ENCODE measurements at regions not wholly inside any gene's neighbourhood (a gene's known extent, or its start where the extent isn't known, plus 50 kb on each side); places are given as distances from the start of the nearest gene placed in this dataset.

DNA sequence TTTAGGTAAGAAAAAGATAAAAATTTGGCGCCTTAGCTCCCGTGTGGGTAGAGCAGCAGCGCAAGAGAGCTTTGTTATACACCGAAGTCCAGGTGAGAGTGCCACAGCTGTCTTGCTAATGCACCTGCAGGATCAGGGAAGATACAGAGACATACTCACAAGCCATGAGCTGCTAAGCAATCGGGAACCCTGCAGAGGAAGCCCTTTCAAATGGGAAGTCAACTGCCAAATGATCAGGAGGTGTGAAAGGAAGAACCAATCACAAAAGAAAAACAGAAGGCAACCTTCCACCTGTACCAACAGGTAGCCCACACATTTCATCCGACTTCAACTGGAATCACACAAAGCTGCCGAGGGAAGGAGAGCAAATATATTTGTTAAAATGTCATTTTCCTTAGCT, 610.5 kb upstream of the PFKP start:
- no peaks in the 10 kb centered on the region for H3K27me3 Mint-ChIP-seq
- no peak overlapping the region for H3K4me3 Mint-ChIP-seq
- ATAC-seq (ENCODE audit: low read depth): no peak
- H3K4me2 ChIP-seq (replicated peaks; ENCODE audit: low read depth, low read length, poor library complexity, severe bottlenecking): no peak overlapping the region
- H3K27ac Mint-ChIP-seq: no peak overlapping the region
- H2AFZ ChIP-seq (ENCODE audit: insufficient read depth, low read depth, low read length, poor library complexity, severe bottlenecking): no peak overlapping the region
- H3K27ac ChIP-seq (ENCODE audit: low read length in 2 of 2): no peak overlapping the region
- DNase-seq: no peak
- TF ChIP-seq, protein P1, sequence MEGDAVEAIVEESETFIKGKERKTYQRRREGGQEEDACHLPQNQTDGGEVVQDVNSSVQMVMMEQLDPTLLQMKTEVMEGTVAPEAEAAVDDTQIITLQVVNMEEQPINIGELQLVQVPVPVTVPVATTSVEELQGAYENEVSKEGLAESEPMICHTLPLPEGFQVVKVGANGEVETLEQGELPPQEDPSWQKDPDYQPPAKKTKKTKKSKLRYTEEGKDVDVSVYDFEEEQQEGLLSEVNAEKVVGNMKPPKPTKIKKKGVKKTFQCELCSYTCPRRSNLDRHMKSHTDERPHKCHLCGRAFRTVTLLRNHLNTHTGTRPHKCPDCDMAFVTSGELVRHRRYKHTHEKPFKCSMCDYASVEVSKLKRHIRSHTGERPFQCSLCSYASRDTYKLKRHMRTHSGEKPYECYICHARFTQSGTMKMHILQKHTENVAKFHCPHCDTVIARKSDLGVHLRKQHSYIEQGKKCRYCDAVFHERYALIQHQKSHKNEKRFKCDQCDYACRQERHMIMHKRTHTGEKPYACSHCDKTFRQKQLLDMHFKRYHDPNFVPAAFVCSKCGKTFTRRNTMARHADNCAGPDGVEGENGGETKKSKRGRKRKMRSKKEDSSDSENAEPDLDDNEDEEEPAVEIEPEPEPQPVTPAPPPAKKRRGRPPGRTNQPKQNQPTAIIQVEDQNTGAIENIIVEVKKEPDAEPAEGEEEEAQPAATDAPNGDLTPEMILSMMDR (IDR thresholded peaks at IDR 0.05): no peak
- TF ChIP-seq EZH2 (IDR thresholded peaks at IDR 0.05; ENCODE audit: borderline replicate concordance, insufficient read depth, low read depth, low read length, poor library complexity, severe bottlenecking): no peak
- H3K4me3 ChIP-seq (ENCODE audit: control extremely low read depth in 1 of 5, extremely low read depth in 1 of 5, insufficient read depth in 1 of 5, low read depth in 2 of 5, low read length in 4 of 5): no peak overlapping the region
- no peaks in the 10 kb centered on the region for H3K9me3 ChIP-seq (ENCODE audit: control extremely low read depth in 1 of 3, control insufficient read depth in 2 of 3, insufficient read depth in 1 of 3, low read length in 2 of 3)
- H3K79me2 ChIP-seq (ENCODE audit: control insufficient read depth, insufficient read depth, low read length): no peaks in the 10 kb centered on the region
- H3K4me1 Mint-ChIP-seq: no peaks in the 10 kb centered on the region
- no peaks in the 10 kb centered on the region for H3K9me3 Mint-ChIP-seq (ENCODE audit: insufficient read depth)
- H3K36me3 ChIP-seq (replicated peaks in 1 of 2; ENCODE audit: control extremely low read depth in 1 of 2, control insufficient read depth in 1 of 2, extremely low read depth in 1 of 2, insufficient read depth in 2 of 2, low read length in 1 of 2): no peaks in the 10 kb centered on the region
- intact Hi-C loops (cut with micrococcal nuclease): no loop called here
- 82% methylated on average over 4 of the region's 7 CpGs for WGBS (ENCODE audit: insufficient coverage)
- CTCF ChIA-PET: no interaction called here
- no peaks in the 10 kb centered on the region for H3K4me1 ChIP-seq (ENCODE audit: control insufficient read depth in 2 of 2, insufficient read depth in 2 of 2, low read length in 2 of 2)
- H4K20me1 ChIP-seq (ENCODE audit: control insufficient read depth, insufficient read depth, low read length, poor library complexity, severe bottlenecking): no peaks in the 10 kb centered on the region
- POLR2A ChIA-PET: no interaction called here
- no peak overlapping the region for H3K9ac ChIP-seq (ENCODE audit: low read length)
- H3K27me3 ChIP-seq (replicated peaks in 1 of 4; ENCODE audit: control extremely low read depth in 1 of 4, control insufficient read depth in 3 of 4, insufficient read depth in 4 of 4, low read length in 3 of 4): no peaks in the 10 kb centered on the region

DNA sequence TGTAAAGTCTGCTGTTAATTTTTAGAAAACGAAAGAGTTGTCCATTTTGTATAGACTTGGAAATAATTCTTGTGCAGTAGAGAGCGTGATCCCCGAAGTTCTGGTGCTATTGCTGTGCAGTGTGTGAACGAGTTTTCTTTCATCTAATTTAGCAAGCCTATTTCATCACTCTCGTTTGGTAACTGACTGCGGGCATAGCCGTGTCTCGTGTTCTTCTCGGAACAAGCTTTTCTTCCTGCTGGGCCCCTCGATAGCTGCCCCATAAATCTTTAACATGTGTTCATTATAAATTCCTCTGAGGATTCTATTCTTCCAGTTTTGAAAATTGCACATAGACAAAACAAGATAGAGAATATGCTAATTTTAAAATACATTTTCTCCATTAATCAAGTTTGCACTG, 622.0 kb upstream of the PFKP start:
- Mint-ChIP-seq H3K4me3 (no peak overlapping the region), H3K27ac (no peak overlapping the region), H3K4me1 (no peaks in the 10 kb centered on the region), H3K9me3 (ENCODE audit: insufficient read depth) (peaks cover 4% of the 10 kb centered on the region), H3K27me3 (peaks cover 3% of the 10 kb centered on the region)
- Histone ChIP-seq H3K4me2 (replicated peaks; ENCODE audit: low read depth, low read length, poor library complexity, severe bottlenecking) (no peak overlapping the region), H3K36me3 (replicated peaks in 1 of 2; ENCODE audit: control extremely low read depth in 1 of 2, control insufficient read depth in 1 of 2, extremely low read depth in 1 of 2, insufficient read depth in 2 of 2, low read length in 1 of 2) (no peaks in the 10 kb centered on the region), H3K79me2 (ENCODE audit: control insufficient read depth, insufficient read depth, low read length) (no peaks in the 10 kb centered on the region), H2AFZ (ENCODE audit: insufficient read depth, low read depth, low read length, poor library complexity, severe bottlenecking) (no peak overlapping the region), H3K27me3 (replicated peaks in 1 of 4; ENCODE audit: control extremely low read depth in 1 of 4, control insufficient read depth in 3 of 4, insufficient read depth in 4 of 4, low read length in 3 of 4) (no peaks in the 10 kb centered on the region), H3K9me3 (ENCODE audit: control extremely low read depth in 1 of 3, control insufficient read depth in 2 of 3, insufficient read depth in 1 of 3, low read length in 2 of 3) (peaks cover 0 to 6% (median 0%) of the 10 kb centered on the region in 3 donors), H3K4me3 (ENCODE audit: control extremely low read depth in 1 of 5, extremely low read depth in 1 of 5, insufficient read depth in 1 of 5, low read depth in 2 of 5, low read length in 4 of 5) (no peak overlapping the region), H3K9ac (ENCODE audit: low read length) (no peak overlapping the region), H3K27ac (ENCODE audit: low read length in 2 of 2) (no peak overlapping the region), H3K4me1 (ENCODE audit: control insufficient read depth in 2 of 2, insufficient read depth in 2 of 2, low read length in 2 of 2) (no peaks in the 10 kb centered on the region), H4K20me1 (ENCODE audit: control insufficient read depth, insufficient read depth, low read length, poor library complexity, severe bottlenecking) (no peaks in the 10 kb centered on the region)
- ATAC-seq (ENCODE audit: low read depth) (no peak), DNase-seq (no peak)
- no peak for TF ChIP-seq EZH2 (IDR thresholded peaks at IDR 0.05; ENCODE audit: borderline replicate concordance, insufficient read depth, low read depth, low read length, poor library complexity, severe bottlenecking)
- TF ChIP-seq, protein P1 (IDR thresholded peaks at IDR 0.05): no peak
- intact Hi-C loops (cut with micrococcal nuclease): no loop called here
- 80% methylated on average over 2 of the region's 10 CpGs for WGBS (ENCODE audit: insufficient coverage)
- ChIA-PET POLR2A (no interaction called here), CTCF (no interaction called here)

All from B cell (primary cell).